Activated naive CD4-positive, alpha-beta T cell (primary cell): ENCODE measurements at regions not wholly inside any gene's neighbourhood (a gene's known extent, or its start where the extent isn't known, plus 50 kb on each side); places are given as distances from the start of the nearest gene placed in this dataset.
"Not testable (repeated sequence)": the region's sequence is repeated elsewhere in the genome, so short reads cannot be mapped to it uniquely, and the experiment has no call there.

Experiments
- DNase-seq, 4 experiments: peaks; one replicate each; lab custom pipeline; 2025; lab: John Stamatoyannopoulos, UW

DNA sequence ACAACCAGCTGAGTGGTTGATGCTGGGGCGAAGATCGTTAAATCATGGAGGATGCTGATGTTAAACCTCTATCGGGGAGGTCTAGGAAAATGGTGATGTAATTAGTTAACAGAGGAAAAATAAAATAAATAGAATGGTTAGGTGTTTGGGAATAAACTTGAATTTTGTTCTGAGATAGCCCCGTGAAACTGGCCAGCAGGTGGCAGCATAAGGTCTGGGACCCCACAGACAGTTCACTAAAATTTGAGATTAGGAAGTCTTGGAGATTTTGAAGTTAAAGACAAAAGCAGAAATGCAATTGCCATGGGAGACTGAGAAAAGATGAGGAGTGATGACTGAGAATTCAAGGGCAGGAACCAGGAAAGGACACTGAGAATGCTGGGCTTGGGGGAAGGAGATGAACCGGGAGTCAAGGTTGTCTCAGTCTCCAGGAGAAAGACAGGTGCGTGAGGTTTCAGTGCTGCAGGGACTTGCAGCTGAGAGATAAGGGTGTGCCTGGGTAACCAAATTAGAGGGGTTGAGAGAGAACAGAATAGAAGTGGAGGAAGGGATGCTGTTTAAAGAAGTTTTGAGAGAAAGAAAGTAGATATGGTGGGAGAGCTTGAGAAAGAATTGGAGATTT is 248.0 kb downstream of the ZNF92 start:
- not testable (repeated sequence) for DNase-seq

DNA sequence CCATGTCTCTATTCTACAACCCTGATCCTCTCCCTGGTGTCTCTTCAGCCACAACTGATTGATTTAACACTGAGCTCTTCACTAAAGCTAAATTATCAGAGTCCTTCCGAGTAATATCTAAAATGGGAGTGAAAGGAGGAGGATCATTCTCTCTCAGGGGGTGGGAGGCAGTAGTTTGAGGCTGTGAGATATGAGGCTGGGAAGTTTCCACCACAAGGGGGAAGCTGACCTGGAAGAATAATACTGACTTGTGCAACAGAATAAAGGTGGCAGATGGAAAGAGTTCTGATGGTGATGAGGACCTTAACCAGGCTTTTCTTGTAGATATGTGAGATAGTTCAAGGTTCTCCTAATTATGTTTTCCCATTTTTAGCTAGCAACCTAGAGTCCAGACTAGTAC is 241.6 kb upstream of the VKORC1L1 start:
- not testable (repeated sequence) for DNase-seq

DNA sequence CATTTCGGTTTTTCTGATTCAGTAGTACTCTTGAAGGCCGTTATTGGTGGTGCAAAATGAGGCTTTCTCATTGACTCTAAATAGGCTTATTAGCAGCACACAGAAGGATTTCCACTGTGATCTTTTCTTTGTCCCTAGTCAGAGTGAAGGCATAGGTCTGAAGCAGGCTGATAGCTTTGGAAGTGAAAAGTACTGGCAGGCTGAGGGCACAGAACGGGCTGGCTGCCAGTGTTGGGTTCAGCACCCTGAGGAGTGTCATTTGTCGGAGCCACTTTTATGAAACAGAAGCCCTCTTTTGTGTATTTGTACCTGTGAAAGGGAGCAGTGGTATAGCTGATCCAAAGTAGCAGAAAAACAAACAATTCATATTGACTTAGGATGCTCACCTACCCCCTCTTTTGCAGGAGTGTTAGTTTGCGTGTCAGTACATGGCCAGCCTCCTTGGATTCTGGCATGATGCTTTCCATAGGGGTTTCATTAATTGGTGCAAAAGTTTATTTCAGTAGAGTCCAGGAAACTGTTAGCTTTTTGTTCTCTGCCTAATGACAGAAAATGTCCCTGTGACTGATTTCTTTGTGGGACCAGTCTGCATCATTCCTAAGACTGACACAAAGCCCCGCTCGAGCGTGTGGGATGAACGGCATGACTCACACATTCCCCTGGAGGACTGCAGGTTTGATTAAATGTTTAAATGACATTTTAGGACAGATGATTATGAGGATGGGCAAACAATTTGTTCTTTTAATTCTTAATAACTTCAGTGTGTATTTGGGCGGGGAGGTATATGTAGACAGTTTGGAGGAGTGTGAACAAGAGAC is 239.1 kb upstream of the VKORC1L1 start:
- DNase-seq, result not testable (repeated sequence)

DNA sequence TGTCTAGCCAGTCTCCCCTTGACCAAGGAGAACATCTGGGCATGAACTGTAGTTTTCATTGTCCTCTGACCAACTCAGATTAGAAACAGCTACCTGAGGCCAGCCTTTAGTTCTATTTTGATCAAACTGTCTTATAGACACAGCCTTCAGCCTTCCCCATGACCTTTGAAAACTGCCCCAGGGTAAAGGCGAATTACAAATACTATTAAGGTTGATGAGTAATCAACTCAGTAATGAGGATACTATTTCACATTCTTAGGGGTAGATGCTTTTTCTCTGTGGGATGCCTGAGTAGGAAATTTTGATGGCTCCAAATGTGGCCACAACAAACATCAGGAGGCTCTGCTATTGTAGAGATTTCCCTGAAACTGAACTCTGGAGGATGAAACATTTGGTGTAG is 234.0 kb upstream of the VKORC1L1 start:
- DNase-seq, result not testable (repeated sequence)

DNA sequence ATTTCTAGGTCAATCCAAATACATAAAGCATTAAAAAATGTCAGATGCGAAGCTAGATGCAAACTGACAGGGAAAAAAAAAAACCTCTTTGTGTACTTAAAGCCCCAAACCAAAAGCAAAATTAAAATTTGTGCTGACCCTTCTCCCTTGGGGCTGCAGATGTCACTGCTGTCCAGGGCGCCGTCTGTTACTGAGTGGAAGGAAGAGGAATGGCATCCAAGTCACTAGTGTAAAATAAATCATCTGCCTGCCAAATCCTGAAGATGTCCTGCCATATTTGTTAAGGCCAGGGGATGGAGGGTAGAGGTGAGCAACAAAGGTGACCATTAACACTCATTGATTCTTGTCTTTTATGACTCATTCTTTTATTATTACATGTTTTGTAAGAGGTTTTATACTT is 233.2 kb upstream of the VKORC1L1 start:
- not testable (repeated sequence) for DNase-seq

DNA sequence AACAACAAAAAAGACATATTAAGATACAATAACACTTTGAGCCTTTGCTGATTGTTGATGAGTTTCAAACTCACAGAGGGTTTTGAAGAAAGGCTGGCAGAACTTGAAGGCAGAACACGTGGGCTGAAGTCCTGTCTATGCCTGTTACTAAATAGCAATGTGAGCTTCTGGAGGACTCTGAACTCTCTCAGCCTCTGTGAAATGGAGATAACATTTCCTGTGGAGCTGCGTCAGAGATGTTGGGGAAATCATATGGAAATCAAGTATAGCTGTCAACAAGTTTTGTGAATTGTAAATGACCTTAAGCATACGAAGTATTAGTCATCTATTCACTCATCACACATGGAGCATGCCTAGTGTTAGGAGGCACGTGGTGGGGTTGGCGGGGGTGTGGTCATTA is 229.4 kb upstream of the VKORC1L1 start:
- DNase-seq, result not testable (repeated sequence)

DNA sequence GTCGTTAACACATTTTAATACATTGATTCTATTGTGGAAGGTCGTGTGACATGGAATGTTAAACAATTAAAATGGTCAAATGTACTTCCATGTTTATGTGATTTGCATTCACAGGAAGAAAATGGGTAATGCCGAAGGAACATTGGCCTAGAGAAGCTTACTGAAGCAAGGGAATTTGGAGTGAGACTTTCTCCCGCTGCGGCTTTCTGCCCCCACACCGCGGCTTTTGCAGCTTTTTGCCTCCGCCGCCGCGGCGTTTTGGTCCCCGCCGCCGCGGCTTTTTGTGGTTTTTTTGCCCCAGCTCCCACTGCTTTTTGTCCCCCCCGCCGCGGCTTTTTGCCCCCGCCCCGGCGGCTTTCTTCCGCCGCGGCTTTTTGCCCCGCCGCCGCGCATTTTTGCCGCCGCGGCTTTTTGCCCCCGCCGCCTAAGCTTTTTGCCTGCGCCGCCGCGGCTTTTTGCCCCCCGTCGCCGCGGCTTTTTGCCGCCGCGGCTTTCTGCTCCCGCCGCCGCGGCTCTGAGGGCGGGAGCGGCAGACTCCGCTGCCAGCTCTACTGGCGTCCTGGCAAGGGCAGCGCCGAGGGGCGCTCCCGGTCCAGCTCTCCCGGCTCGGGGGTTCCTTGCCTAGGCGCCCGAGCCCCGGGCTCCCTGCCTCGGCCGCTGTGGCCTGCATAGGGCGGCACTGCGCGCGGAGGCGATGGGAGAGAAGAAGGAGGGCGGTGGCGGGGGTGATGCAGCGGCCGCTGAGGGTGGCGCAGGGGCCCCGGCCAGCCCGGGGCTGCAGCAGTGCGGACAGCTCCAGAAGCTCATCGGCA is 225.5 kb upstream of the VKORC1L1 start:
- DNase-seq, result not testable (repeated sequence)

DNA sequence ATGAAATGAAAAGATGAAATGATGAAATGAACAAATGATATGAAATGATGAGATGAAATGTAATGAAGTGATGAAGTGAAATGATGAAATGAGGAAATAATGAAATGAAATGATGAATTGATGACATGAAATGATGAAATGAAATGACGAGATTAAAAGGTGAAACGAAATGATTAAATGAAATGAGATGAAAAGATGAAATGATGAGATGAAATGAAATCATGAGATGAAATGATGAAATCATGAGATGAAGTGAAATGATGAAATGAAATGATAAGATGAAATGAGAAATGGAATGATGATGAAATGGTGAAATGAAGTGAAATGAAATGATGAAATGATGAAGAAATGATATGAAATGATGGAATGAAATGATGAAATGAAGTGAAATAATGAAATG is 221.7 kb upstream of the VKORC1L1 start:
- DNase-seq, result not testable (repeated sequence)

DNA sequence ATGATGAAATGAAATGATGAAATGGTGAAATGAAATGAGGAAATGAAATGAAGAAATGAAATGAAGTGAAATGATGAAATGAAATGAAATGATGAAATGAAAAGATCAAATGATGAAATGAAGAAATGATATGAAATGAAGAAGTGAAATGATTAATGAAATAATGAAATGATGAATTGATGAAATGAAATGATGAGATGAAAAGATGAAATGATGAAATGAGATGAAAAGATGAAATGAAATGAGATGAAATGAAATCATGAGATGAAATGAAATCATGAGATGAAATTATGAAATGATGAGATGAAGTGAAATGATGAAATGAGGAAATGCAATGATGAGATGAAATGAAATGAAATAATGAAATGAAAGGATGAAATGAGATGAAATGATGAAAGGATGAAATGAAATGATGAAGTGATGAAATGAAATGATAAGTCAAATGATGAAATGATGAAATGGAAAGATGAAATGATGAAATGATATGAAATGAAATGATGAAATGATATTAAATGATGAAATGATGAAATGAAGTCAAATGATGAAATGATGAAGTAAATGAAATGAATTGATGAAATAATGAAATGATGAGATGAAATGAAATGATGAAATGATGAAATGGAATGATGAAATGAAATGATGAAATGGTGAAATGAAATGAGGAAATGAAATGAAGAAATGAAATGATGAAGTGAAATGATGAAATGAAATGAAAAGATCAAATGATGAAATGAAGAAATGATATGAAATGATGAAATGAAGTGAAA is 220.9 kb upstream of the VKORC1L1 start:
- not testable (repeated sequence) for DNase-seq

DNA sequence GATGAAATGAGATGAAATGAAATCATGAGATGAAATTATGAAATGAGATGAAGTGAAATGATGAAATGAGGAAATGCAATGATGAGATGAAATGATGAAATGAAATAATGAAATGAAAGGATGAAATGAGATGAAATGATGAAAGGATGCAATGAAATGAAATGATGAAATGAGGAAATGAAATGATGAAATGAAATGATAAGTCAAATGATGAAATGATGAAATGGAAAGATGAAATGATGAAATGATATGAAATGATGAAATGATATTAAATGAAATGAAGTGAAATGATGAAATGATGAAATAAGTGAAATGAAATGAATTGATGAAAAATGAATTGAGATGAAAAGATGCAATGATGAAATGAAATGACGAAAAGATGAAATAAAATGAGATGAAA is 220.2 kb upstream of the VKORC1L1 start:
- DNase-seq, result not testable (repeated sequence)

DNA sequence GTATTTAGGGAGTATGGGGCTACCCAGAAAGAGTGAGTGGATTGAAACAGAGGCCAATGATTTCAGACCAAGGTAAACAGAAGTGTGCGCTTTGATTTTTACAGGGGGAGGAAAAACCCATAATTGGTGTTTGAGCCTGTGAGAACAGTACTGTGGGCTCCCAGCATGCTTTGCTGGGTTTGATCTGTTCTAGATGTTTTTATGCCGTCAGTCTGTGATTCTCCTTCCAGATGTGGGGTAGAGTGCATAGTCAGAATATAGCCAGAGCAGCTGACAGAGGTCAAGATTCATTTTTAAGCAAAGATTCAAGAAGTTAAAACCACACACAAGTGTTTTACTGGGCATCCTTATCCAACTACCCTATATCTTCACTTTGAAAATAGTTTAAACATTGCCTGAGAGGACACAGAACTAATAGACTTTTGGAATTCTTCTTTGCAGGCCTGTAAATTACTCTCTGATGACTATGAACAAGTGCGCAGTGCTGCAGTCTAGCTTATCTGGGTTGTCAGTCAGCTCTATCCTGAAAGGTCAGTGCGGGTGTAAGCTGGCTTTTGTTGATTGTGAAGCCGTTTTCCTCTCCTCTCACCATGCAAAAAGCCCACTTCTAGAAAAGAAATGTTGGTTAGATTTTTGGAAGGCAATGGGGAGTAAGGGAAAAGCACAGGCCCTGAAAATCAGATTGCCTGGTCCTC is 216.2 kb upstream of the VKORC1L1 start:
- DNase-seq, result not testable (repeated sequence)

DNA sequence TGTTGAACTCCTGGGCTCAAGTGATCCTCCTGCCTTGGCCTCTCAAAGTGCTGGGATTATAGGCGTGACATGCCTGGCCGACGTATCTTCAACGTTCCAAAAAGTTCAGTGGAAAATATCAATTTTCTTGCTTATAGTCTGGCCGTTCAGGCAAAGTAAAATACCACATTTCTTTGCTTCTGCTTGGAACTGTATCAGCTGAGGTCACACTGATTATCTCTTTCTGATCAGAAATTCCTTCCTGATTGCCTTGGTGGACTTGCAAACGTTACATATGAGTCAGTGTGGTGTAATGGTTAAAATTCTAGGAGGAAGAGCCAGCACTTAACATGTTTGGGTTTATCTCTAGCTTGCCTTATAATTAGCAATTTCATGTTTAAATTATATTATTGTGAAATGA is 189.5 kb upstream of the VKORC1L1 start:
- not testable (repeated sequence) for DNase-seq

DNA sequence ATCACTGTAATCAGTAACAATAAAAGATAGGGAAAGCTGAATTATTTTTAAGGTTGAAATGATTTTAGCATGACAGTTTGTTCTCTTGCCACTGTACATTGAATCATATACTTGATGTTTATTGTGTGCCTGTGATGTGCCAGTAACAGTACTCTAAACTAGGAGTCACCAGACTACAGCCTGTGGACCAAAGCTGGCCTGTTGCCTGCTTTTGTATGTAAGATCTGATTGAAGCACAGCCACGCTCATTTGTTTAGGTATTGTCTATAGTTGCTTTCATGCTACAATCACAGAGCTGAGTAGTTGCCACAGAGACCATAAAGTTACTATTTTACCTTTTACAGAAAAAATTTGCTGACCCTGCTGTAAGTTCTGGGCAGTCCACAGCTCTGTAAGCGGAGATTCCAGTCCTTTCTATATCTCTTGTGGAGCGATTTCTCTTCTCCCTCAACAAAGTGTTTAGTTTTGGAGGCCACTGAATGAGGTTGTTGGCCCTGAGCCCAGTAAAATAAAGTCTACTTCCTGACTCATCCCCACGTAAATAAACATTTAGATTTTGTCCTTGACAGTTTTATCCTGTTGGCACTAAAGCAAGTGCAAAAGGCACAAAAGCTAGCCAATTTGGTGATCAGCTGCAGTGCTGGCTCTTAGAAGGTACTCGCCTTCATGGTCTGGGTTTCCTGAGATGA is 173.7 kb upstream of the VKORC1L1 start:
- DNase-seq, result not testable (repeated sequence)

DNA sequence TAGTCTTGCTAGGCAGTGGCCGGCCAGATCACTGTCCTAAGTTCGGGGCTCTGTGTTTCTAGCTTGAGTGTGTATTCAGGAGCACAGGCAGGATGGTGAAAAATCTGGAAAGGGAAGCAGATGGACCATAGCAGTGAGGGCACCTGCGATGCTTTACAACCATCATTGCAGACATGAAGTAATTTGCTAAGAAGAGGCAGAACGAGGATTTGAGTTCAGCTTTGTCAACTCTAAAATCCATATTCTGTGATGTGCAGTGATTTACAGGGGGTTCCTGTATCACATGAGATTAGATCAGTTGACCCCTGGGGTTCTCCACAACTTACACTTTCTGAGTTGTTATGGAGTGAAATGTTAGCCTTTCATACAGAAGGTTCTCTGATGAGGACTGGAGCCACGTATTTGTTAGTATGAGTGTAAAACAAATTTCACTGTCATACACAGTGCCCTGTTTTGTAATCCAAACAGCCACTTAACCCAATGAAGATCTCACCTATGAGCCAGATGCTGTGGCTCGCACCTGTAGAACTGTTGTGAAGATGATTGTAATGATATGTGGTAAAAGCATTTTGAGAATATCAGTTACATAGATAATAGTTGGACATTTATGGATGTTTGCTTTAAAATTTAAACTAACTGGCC is 173.0 kb upstream of the VKORC1L1 start:
- DNase-seq, result not testable (repeated sequence)

DNA sequence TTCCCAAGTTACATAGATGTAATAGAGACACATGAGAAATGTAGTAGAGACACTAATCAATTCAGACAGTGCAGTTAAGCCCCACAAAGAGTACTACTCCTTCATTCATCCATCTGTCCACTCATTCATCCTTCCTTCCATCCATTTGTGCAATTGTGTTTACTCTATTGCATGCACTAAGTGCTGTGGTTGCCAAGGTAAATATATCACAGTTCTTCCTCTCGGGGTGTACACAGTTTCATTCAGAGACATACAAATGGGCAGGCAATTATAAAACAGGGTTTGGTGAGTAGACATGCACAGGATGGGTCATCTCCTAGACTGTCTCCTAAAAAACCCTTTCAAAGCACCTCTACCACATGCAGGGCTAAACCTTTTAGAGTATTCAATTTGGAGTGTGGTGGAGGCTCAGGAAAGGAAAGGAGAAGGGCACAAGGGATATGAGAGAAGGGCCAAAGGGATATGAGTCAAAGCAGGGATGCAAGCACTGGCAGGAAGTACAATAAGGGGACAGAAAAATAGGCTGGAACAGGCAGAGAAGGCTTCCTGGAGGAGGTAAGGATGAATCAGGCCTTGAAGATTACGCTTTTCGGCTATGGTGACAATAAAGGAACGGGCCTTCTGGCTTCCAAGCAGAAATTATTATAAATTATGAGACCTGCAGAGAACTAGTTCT is 153.6 kb upstream of the VKORC1L1 start:
- DNase-seq, result not testable (repeated sequence)

DNA sequence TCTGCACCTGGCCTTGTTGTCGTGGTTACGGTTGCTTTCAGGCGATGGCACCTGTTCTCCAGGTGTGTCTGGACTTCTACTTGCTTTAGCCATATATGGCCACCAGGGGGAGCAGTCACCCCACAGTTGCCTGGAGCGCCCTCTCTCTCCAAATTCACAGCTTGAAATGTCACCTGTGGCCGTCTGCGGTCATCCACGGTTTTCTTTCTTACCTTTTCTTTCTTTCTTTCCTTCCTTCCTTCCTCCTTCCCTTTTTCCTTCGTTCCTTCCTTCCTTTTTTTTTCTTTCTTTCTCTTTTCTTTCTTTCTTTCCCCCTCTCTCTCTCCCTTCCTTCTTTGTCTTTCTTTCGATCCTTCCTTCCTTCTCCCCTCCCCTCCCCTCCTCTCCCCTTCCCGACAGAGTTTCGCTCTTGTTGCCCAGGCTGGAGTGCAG is 150.5 kb upstream of the VKORC1L1 start:
- DNase-seq, result peak; percentile 14 to 50 (median 36)

DNA sequence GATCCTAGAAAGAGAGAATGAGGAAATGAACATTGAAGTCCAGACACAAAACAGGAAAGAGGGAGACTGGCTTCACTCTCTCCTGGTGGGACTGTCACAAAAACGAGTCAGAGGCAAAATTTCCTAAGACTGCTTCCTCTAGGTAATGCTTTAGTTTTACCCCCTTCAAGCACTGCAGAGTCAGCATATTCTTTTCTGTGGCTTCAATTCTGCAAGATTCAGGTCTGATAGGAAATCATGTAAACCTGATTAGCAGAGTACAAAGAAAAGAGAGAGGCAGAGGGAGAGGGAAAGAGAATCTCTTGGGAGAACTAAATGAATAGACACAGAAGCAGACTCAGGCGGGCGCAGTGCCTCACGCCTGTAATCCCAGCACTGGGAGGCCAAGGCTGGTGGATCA is 145.7 kb upstream of the VKORC1L1 start:
- not testable (repeated sequence) for DNase-seq

DNA sequence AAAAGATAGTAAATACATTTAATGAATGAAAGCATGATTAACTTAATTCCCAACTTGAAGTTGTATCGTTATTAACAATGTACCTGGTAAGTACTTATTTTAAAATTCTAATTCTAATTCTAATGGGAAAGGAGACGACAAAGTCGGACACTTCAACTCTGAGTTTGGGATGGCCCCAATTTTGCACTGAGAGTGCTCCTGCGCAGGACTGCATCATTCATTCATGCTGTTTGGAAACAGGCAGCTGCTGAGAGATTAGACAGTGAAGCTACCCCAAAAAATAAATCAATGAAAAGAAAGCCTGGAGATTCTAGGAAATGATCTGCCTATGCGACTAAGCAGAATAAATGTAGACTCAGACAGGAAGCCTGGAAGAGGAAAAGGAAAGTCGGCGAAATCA is 141.7 kb upstream of the VKORC1L1 start:
- DNase-seq, result no peak

DNA sequence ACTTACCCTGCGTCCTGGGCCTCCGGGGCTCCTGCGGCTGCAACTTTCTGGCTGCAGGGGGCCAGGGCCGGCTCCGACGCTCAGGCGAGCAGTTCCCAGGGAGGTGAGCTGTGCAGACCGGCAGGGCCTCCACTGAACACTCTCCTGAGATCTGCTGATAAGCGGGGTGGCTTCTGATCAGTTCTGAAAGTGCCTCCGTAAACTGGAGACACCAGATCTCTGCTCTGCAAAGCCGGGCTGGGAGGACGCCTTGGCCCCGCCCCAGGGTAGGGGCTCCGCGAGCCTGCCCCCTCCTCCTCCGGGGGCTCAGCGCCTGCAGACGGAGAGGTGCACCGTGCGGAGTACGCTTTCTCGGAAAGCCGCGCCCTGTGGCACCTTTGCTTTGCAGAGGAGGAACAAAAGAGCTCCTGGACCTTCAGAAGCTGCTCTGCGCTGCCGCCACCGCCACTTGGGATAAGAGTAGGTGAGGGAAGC is 141.3 kb upstream of the VKORC1L1 start:
- DNase-seq, result peak in 2 of 4 experiments; percentile 3 to 5
